NB4 (cell line): ENCODE measurements at regions not wholly inside any gene's neighbourhood (a gene's known extent, or its start where the extent isn't known, plus 50 kb on each side); places are given as distances from the start of the nearest gene placed in this dataset.
"Not testable (repeated sequence)": the region's sequence is repeated elsewhere in the genome, so short reads cannot be mapped to it uniquely, and the experiment has no call there.

Experiments
- DNase-seq: peaks from one replicate; pipeline ENCODE4 v3.0.0; 2010; ENCODE audit warnings: low read depth
- H3K4me3 ChIP-seq: one replicate; pipeline ENCODE4 v1.5.1; 2011; ENCODE audit warnings: mild to moderate bottlenecking, low read depth, low read length, moderate library complexity
- MYC ChIP-seq: IDR thresholded peaks from 2 replicates; pipeline ENCODE4 v1.6.1; 2011; ENCODE audit warnings: low read depth, low read length
- POLR2A ChIP-seq: IDR thresholded peaks from 2 replicates; pipeline ENCODE4 v1.6.1; 2011; ENCODE audit warnings: mild to moderate bottlenecking; ENCODE audit not compliant: insufficient read length; ENCODE audit errors: extremely low read depth
- TF ChIP-seq, protein P1 (sequence below): IDR thresholded peaks from one replicate; pipeline ENCODE4 v1.5.1; 2012; ENCODE audit warnings: low read depth, low read length
- TF ChIP-seq, protein P2 (sequence below): IDR thresholded peaks from 2 replicates; pipeline ENCODE4 v1.6.1; 2011; ENCODE audit warnings: low read depth, low read length

DNA sequence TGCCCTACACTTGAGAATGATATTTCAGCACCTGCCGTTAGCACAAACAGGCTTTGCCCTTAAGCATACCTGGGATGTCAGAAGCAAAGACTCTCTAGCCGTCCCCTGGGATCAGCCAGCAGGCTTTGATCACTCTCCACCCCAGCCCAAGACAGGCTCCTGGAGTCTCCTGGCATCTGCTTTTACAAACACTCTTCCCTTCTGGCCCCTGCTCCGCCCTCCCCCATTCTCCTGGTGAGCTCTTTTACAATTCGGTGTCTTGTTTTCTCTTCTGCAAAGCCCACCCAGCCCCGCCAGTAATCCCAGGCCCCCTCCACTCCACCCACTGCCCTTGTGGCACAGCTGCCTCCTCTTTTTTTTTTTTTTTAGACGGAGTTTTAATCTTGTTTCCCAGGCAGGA, 50.4 kb downstream of the KATNIP start:
- no peak overlapping the region for H3K4me3 ChIP-seq

DNA sequence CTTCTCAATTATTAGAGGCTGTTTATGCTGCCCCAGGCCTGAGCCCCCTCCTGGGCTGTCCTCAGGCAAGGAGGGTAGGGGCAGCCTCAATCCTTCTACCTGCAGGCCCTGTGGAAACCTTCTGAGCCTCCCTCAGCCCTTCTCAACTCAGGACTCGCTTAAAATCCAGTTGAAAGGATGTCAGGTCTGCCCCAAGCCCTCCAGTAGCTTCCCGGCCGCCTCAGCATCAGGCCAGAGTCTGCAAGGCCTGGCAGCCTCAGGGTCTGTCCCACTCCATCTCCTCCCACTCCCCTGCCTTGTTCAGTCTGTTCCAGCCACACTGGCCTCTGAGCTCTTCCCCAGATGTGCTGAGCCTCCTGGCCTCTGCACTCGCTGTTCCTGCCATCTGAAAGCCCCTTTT, 52.2 kb downstream of the KATNIP start:
- no peak overlapping the region for H3K4me3 ChIP-seq
- TF ChIP-seq, protein P1, sequence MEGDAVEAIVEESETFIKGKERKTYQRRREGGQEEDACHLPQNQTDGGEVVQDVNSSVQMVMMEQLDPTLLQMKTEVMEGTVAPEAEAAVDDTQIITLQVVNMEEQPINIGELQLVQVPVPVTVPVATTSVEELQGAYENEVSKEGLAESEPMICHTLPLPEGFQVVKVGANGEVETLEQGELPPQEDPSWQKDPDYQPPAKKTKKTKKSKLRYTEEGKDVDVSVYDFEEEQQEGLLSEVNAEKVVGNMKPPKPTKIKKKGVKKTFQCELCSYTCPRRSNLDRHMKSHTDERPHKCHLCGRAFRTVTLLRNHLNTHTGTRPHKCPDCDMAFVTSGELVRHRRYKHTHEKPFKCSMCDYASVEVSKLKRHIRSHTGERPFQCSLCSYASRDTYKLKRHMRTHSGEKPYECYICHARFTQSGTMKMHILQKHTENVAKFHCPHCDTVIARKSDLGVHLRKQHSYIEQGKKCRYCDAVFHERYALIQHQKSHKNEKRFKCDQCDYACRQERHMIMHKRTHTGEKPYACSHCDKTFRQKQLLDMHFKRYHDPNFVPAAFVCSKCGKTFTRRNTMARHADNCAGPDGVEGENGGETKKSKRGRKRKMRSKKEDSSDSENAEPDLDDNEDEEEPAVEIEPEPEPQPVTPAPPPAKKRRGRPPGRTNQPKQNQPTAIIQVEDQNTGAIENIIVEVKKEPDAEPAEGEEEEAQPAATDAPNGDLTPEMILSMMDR = no peak
- TF ChIP-seq POLR2A (no peak), MYC (no peak)
- TF ChIP-seq, protein P2, sequence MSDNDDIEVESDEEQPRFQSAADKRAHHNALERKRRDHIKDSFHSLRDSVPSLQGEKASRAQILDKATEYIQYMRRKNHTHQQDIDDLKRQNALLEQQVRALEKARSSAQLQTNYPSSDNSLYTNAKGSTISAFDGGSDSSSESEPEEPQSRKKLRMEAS = no peak
- DNase-seq = no peak

More for the DNA sequence above, 50.4 kb downstream of the KATNIP start:
- no peak for DNase-seq
- TF ChIP-seq, protein P1 = no peak
- TF ChIP-seq MYC (no peak), POLR2A (no peak)
- TF ChIP-seq, protein P2 = no peak

DNA sequence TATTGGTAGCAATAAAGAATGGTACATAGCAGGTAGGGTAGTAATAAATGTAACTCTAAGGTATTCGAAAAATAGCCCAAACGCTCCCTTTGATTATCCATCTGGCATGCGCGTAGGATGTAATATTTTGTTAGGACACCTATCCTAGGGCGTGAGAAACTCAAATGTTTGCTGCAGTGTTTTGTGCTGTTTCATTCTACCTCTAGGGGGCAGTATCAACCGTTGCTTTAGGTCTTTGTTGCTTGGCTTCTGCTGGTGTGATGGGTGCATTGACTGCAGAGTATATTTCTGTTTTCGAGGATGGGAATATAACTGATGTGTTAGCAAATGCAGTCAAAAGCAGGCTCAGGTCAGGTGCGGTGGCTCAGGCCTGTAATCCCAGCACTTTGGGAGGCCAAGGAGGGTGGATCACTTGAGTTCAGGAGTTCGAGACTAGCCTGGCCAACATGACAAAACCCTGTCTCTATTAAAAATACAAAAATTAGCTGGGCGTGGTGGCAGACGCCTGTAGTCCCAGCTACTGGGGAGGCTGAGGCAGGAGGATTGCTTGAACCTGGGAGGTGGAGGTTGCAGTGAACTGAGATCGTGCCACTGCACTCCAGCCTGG, 55.7 kb downstream of the KATNIP start:
- TF ChIP-seq, protein P1 = peak; percentile 83
- not testable (repeated sequence) for H3K4me3 ChIP-seq
- peak; percentile 64 for DNase-seq

DNA sequence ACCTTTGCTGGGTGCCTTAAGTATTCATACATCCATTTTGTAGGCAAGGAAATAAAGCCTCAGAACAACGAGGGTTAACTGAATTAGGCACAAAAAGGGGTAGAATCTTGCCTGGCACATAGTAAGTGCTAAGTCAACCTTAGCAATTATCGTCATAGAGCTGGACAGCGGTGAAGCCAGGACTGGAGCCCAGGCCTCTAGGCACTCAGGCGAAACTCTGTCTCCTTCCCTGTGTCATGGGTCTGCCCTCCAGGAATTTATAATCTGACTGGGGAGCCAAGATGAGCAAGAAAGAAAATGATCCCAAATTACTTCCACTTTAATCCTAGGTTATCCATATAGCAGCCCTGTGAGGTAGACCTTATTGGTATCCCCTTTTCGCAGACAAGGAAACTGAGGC, 61.4 kb downstream of the KATNIP start:
- H3K4me3 ChIP-seq = no peak overlapping the region
- DNase-seq = no peak
- TF ChIP-seq POLR2A = no peak
- TF ChIP-seq, protein P2 = no peak
- no peak for TF ChIP-seq MYC
- TF ChIP-seq, protein P1 = no peak

DNA sequence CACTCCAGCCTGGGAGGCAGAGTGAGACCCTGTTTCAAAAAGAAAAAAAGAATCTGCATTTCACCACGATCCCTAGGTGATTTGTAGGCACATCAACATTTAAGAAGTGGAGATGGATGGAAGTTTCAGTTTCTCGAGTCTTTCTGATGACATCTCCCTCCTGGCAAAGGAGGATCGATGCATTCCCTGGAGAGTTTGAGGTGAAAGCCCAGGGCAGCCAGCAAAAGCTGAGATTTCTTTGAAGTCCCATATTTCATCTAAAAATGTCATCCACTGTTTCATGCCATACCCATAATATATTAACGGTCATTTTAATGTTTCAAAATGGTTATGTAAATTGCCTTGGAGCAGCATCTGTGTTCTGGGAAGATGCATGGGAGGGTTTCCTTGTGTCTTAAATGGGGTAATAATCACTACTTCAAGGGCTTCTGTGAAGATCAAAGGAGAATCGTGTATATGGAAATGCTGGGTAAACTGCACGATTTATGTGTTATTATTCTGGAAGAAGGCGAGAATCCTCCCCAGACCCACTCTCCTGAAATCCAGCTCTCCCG, 63.4 kb downstream of the KATNIP start:
- TF ChIP-seq MYC (no peak), POLR2A (no peak)
- TF ChIP-seq, protein P2 = no peak
- TF ChIP-seq, protein P1 = no peak
- H3K4me3 ChIP-seq = no peak overlapping the region
- DNase-seq = no peak
